GM23338 (cell line): ENCODE measurements at regions not wholly inside any gene's neighbourhood (a gene's known extent, or its start where the extent isn't known, plus 50 kb on each side); places are given as distances from the start of the nearest gene placed in this dataset.

Source experiments
- ATAC-seq: fragments of 200-7000 bp; cut with Tn5 transposase; 3 replicates; pipeline ENCODE4 v1.9.1; 2020
- DNase-seq: peaks from one replicate; pipeline ENCODE4 v3.0.0-alpha.2; 2015; ENCODE audit warnings: low spot score
- H2AFZ ChIP-seq: fragments of 200-600 bp; sonication (generic); 2 replicates; pipeline ENCODE4 v1.8.0; 2016; ENCODE audit warnings: antibody characterized with exemption, mild to moderate bottlenecking, moderate library complexity
- H3F3A ChIP-seq: fragments of 200-600 bp; sonication (generic); replicated peaks from 2 replicates; pipeline ENCODE4 v1.8.0; 2017; ENCODE audit warnings: antibody characterized with exemption, mixed run types, low read depth
- H3K27ac ChIP-seq: fragments of 200-600 bp; sonication (generic); 2 replicates; pipeline ENCODE4 v1.6.1; 2016; ENCODE audit warnings: low read depth
- H3K27me3 ChIP-seq: fragments of 200-600 bp; sonication (generic); 2 replicates; pipeline ENCODE4 v1.8.0; 2016; ENCODE audit warnings: mild to moderate bottlenecking, mixed run types, moderate library complexity; ENCODE audit not compliant: insufficient read depth
- H3K36me3 ChIP-seq: fragments of 200-600 bp; sonication (generic); 2 replicates; pipeline ENCODE4 v1.8.0; 2016; ENCODE audit warnings: mild to moderate bottlenecking; ENCODE audit not compliant: insufficient read depth
- H3K4me1 ChIP-seq: fragments of 200-600 bp; sonication (generic); 2 replicates; pipeline ENCODE4 v1.8.0; 2016; ENCODE audit warnings: mild to moderate bottlenecking, moderate library complexity; ENCODE audit not compliant: insufficient read depth
- H3K4me2 ChIP-seq: fragments of 200-600 bp; sonication (generic); 2 replicates; pipeline ENCODE4 v1.7.1; 2017; ENCODE audit warnings: mixed run types
- H3K4me3 ChIP-seq: fragments of 200-600 bp; sonication (generic); 2 replicates; pipeline ENCODE4 v1.6.1; 2016; ENCODE audit warnings: mixed run types
- H3K79me2 ChIP-seq: fragments of 200-600 bp; sonication (generic); replicated peaks from 2 replicates; pipeline ENCODE4 v1.8.0; 2017; ENCODE audit warnings: mild to moderate bottlenecking; ENCODE audit not compliant: insufficient read depth
- H3K9me2 ChIP-seq: fragments of 200-600 bp; sonication (generic); 2 replicates; pipeline ENCODE4 v1.8.0; 2017; ENCODE audit not compliant: insufficient read depth
- H4K20me1 ChIP-seq: fragments of 200-600 bp; sonication (generic); replicated peaks from 2 replicates; pipeline ENCODE4 v1.8.0; 2017; ENCODE audit warnings: mild to moderate bottlenecking; ENCODE audit not compliant: insufficient read depth
- H3K27ac Mint-ChIP-seq: 2 replicates; pipeline ENCODE4 v1.8.0; 2020; ENCODE audit warnings: inconsistent platforms, mild to moderate bottlenecking, moderate library complexity, mixed read lengths
- H3K27me3 Mint-ChIP-seq: 3 replicates; pipeline ENCODE4 v1.8.0; 2022; ENCODE audit warnings: low read depth, mild to moderate bottlenecking, moderate library complexity, mixed read lengths, inconsistent platforms; ENCODE audit not compliant: insufficient read depth, poor library complexity
- H3K36me3 Mint-ChIP-seq: 3 replicates; pipeline ENCODE4 v1.8.0; 2021; ENCODE audit warnings: low read depth, mild to moderate bottlenecking, inconsistent platforms, moderate library complexity, mixed read lengths
- H3K4me1 Mint-ChIP-seq: 3 replicates; pipeline ENCODE4 v1.8.0; 2020; ENCODE audit warnings: mild to moderate bottlenecking, inconsistent platforms, mixed read lengths
- H3K4me3 Mint-ChIP-seq: 3 replicates; pipeline ENCODE4 v1.8.0; 2021; ENCODE audit warnings: moderate library complexity, mild to moderate bottlenecking, inconsistent platforms, mixed read lengths
- H3K9me3 Mint-ChIP-seq: 3 replicates; pipeline ENCODE4 v1.8.0; 2020; ENCODE audit warnings: moderate library complexity, mild to moderate bottlenecking, inconsistent platforms, mixed read lengths
- CREB1 ChIP-seq: fragments of 250-450 bp; sonication (Bioruptor Pico); IDR thresholded peaks from 2 replicates; pipeline ENCODE4 v1.5.0; 2020; ENCODE audit warnings: low read depth, mild to moderate bottlenecking, moderate library complexity
- CTCF ChIP-seq, 2 experiments: fragments of 200-600 bp in 1 of 2; sonication (generic) in 1 of 2; conservative IDR thresholded peaks; 2 replicates each; pipeline versions ENCODE4 v1.5.1 to v1.6.1; 2016 to 2017; ENCODE audit warnings: antibody characterized with exemption in 2 of 2, low read depth in 2 of 2, mild to moderate bottlenecking in 2 of 2, moderate library complexity in 1 of 2
- ETS1 ChIP-seq: IDR thresholded peaks from 2 replicates; pipeline ENCODE4 v1.6.1; 2016; ENCODE audit warnings: antibody characterized with exemption
- EZH2 ChIP-seq: fragments of 200-600 bp; sonication (generic); IDR thresholded peaks from one replicate; pipeline ENCODE4 v1.8.0; 2017; ENCODE audit warnings: antibody characterized with exemption, mild to moderate bottlenecking, low read depth; ENCODE audit not compliant: unreplicated experiment
- EZH2phosphoT487 ChIP-seq: fragments of 200-600 bp; sonication (generic); IDR thresholded peaks from one replicate; pipeline ENCODE4 v1.8.1; 2018; ENCODE audit warnings: antibody characterized with exemption; ENCODE audit not compliant: unreplicated experiment
- JUNB ChIP-seq: IDR thresholded peaks from one replicate; pipeline ENCODE4 v1.6.1; 2016; ENCODE audit warnings: antibody characterized with exemption; ENCODE audit not compliant: unreplicated experiment
- NANOG ChIP-seq: IDR thresholded peaks from 2 replicates; pipeline ENCODE4 v1.6.1; 2016; ENCODE audit warnings: antibody characterized with exemption, borderline replicate concordance
- POLR2AphosphoS5 ChIP-seq: IDR thresholded peaks from 2 replicates; pipeline ENCODE4 v1.6.1; 2016; ENCODE audit warnings: antibody characterized with exemption, low read depth
- REST ChIP-seq: IDR thresholded peaks from one replicate; pipeline ENCODE4 v1.6.1; 2018; ENCODE audit warnings: antibody characterized with exemption; ENCODE audit not compliant: unreplicated experiment
- STAT1 ChIP-seq: IDR thresholded peaks from one replicate; pipeline ENCODE4 v1.6.1; 2016; ENCODE audit warnings: antibody characterized with exemption; ENCODE audit not compliant: unreplicated experiment
- ZNF114 ChIP-seq: fragments of 250-450 bp; sonication (Bioruptor Pico); IDR thresholded peaks from 2 replicates; pipeline ENCODE4 v1.5.0; 2020; ENCODE audit warnings: mild to moderate bottlenecking, moderate library complexity
- ZNF331 ChIP-seq: fragments of 250-450 bp; sonication (Bioruptor Pico); IDR thresholded peaks from 2 replicates; pipeline ENCODE4 v1.5.0; 2020; ENCODE audit warnings: low read depth, mild to moderate bottlenecking, moderate library complexity
- ZNF462 ChIP-seq: fragments of 250-450 bp; sonication (Bioruptor Pico); IDR thresholded peaks from 2 replicates; pipeline ENCODE4 v1.5.0; 2020; ENCODE audit warnings: mild to moderate bottlenecking, moderate library complexity

- no peaks in the 10 kb centered on the region for H4K20me1 ChIP-seq
- no peaks in the 10 kb centered on the region; the same call in 1 of the 2 replicates for H3F3A ChIP-seq
- H3K4me1 ChIP-seq = peaks cover 11% of the 10 kb centered on the region
- DNase-seq = no peak
- Mint-ChIP-seq H3K36me3 (no peaks in the 10 kb centered on the region), H3K27ac (no peak overlapping the region), H3K4me3 (no peak overlapping the region), H3K27me3 (no peaks in the 10 kb centered on the region), H3K4me1 (peaks cover 20% of the 10 kb centered on the region), H3K9me3 (no peaks in the 10 kb centered on the region)
- H3K9me2 ChIP-seq = peaks cover 8% of the 10 kb centered on the region; the same call in 1 of the 2 replicates
- no peak overlapping the region for H3K4me2 ChIP-seq
- H2AFZ ChIP-seq = peak overlapping the region; percentile 57; the same call in 1 of the 2 replicates
- TF ChIP-seq ZNF114 (CRISPR knock-in tag) (no peak), NANOG (no peak), CREB1 (CRISPR knock-in tag) (no peak), POLR2AphosphoS5 (no peak), REST (no peak), JUNB (no peak), ZNF331 (no peak), CTCF (conservative IDR thresholded peaks at IDR 0.05; ENCODE audit: low read depth in 2 of 2) (no peak), ZNF462 (no peak), ETS1 (no peak), EZH2phosphoT487 (no peak), EZH2 (no peak), STAT1 (no peak)
- H3K79me2 ChIP-seq = no peaks in the 10 kb centered on the region
- no peaks in the 10 kb centered on the region for H3K27me3 ChIP-seq
- H3K27ac ChIP-seq = no peak overlapping the region
- ATAC-seq = no peak
- no peaks in the 10 kb centered on the region for H3K36me3 ChIP-seq
- no peak overlapping the region for H3K4me3 ChIP-seq
These were observed 119.0 kb upstream of the PTPRZ1 start for GRCh38 chr7:121753944-121754343.
